Bronchial epithelial cell (primary cell): ENCODE measurements at regions not wholly inside any gene's neighbourhood (a gene's known extent, or its start where the extent isn't known, plus 50 kb on each side); places are given as distances from the start of the nearest gene placed in this dataset.

Experiments used
- DNase-seq: peaks from one replicate; pipeline ENCODE4 v3.0.0-alpha.2; 2010; ENCODE audit warnings: low read depth
- FAIRE-seq: peaks from 2 replicates; lab custom pipeline; 2011; peaks lifted over from hg19 to GRCh38; lab: Jason Lieb, UNC
- H3K27me3 ChIP-seq: 2 replicates; pipeline ENCODE4 v1.5.1; 2011; ENCODE audit warnings: low read length; ENCODE audit not compliant: control insufficient read depth, insufficient read depth
- H3K36me3 ChIP-seq: 2 replicates; pipeline ENCODE4 v1.5.1; 2011; ENCODE audit warnings: low read length; ENCODE audit not compliant: control insufficient read depth, insufficient read depth
- H3K4me3 ChIP-seq: 2 replicates; pipeline ENCODE4 v1.5.1; 2011; ENCODE audit warnings: mild to moderate bottlenecking, low read depth, low read length, control low read depth
- CTCF ChIP-seq: IDR thresholded peaks from 2 replicates; pipeline ENCODE4 v1.5.1; 2011; ENCODE audit warnings: mild to moderate bottlenecking, moderate library complexity, low read length, control low read depth, inconsistent platforms; ENCODE audit not compliant: insufficient read depth, severe bottlenecking

- peak; percentile 68 for FAIRE-seq
These were observed 89.7 kb downstream of the GEMIN8 start for GRCh38 chrX:13939741-13940597.

GRCh38 chrX:13938829-13939530, 90.7 kb downstream of the GEMIN8 start:
- Histone ChIP-seq H3K27me3 (peaks cover 3% of the 10 kb centered on the region), H3K4me3 (peak overlapping the region; percentile 35), H3K36me3 (no peaks in the 10 kb centered on the region)
- no peak for FAIRE-seq
- DNase-seq: no peak
- TF ChIP-seq CTCF: no peak

More at GRCh38 chrX:13939741-13940597, 89.7 kb downstream of the GEMIN8 start:
- no peak for TF ChIP-seq CTCF
- no peaks in the 10 kb centered on the region for H3K36me3 ChIP-seq
- no peak for DNase-seq
- no peak overlapping the region for H3K4me3 ChIP-seq
- H3K27me3 ChIP-seq: peaks cover 3% of the 10 kb centered on the region

- no peak for TF ChIP-seq CTCF
- peaks cover 3% of the 10 kb centered on the region for H3K27me3 ChIP-seq
- H3K4me3 ChIP-seq: peak overlapping the region; percentile 35
- FAIRE-seq: no peak
- no peak for DNase-seq
- no peaks in the 10 kb centered on the region for H3K36me3 ChIP-seq
These were observed 91.5 kb downstream of the GEMIN8 start for GRCh38 chrX:13938051-13938828.

GRCh38 chrX:13937370-13938050, 92.2 kb downstream of the GEMIN8 start:
- DNase-seq (no peak), FAIRE-seq (no peak)
- Histone ChIP-seq H3K4me3 (peak overlapping the region; percentile 35), H3K36me3 (no peaks in the 10 kb centered on the region), H3K27me3 (peaks cover 3% of the 10 kb centered on the region)
- no peak for TF ChIP-seq CTCF

GRCh38 chrX:13936521-13937225, 93.0 kb downstream of the GEMIN8 start:
- H3K36me3 ChIP-seq: no peaks in the 10 kb centered on the region

More at GRCh38 chrX:13936521-13937225, 93.0 kb downstream of the GEMIN8 start:
- no peak for FAIRE-seq
- no peak for TF ChIP-seq CTCF
- Histone ChIP-seq H3K27me3 (peaks cover 3% of the 10 kb centered on the region), H3K4me3 (no peak overlapping the region)
- DNase-seq: no peak
